HG02642 (cell line): ENCODE measurements at regions not wholly inside any gene's neighbourhood (a gene's known extent, or its start where the extent isn't known, plus 50 kb on each side); places are given as distances from the start of the nearest gene placed in this dataset.
"Not testable (repeated sequence)": the region's sequence is repeated elsewhere in the genome, so short reads cannot be mapped to it uniquely, and the experiment has no call there.

ENCODE experiments used
- ATAC-seq: cut with Tn5 transposase; IDR thresholded peaks from one replicate; pipeline ENCODE4 v1.9.1; 2021; ENCODE audit warnings: mild to moderate bottlenecking; ENCODE audit not compliant: unreplicated experiment, poor library complexity

- no peak for ATAC-seq
Observed at GRCh38 chr16:59048876-59049275, 314.8 kb upstream of the GOT2 start.

- no peak for ATAC-seq
Observed at GRCh38 chr16:59047114-59047513, 313.0 kb upstream of the GOT2 start.

- no peak for ATAC-seq
Observed at GRCh38 chr16:59046335-59046734, 312.2 kb upstream of the GOT2 start.

GRCh38 chr16:59045501-59045900 lies 311.4 kb upstream of the GOT2 start:
- ATAC-seq = no peak

- no peak for ATAC-seq
Observed at GRCh38 chr16:59044616-59045015, 310.5 kb upstream of the GOT2 start.

- no peak for ATAC-seq
Observed at GRCh38 chr16:59042301-59042700, 308.2 kb upstream of the GOT2 start.

- no peak for ATAC-seq
Observed at GRCh38 chr16:59039066-59039720, 305.1 kb upstream of the GOT2 start.

GRCh38 chr16:59030923-59031485 lies 296.9 kb upstream of the GOT2 start:
- ATAC-seq = no peak

- ATAC-seq = no peak
Observed at GRCh38 chr16:59021751-59022150, 287.6 kb upstream of the GOT2 start.

- ATAC-seq = no peak
Observed at GRCh38 chr16:59013930-59014329, 279.8 kb upstream of the GOT2 start.

GRCh38 chr16:58999762-59000161 lies 265.6 kb upstream of the GOT2 start:
- ATAC-seq = no peak

- not testable (repeated sequence) for ATAC-seq
Observed at GRCh38 chr16:58992755-58993154, 258.6 kb upstream of the GOT2 start.

GRCh38 chr16:58983181-58983965 lies 249.3 kb upstream of the GOT2 start:
- not testable (repeated sequence) for ATAC-seq

GRCh38 chr16:58970775-58971174 lies 236.7 kb upstream of the GOT2 start:
- peak; percentile 55 for ATAC-seq

GRCh38 chr16:58963479-58963878 lies 229.4 kb upstream of the GOT2 start:
- ATAC-seq = no peak

- ATAC-seq = no peak
Observed at GRCh38 chr16:58962811-58963210, 228.7 kb upstream of the GOT2 start.

GRCh38 chr16:58960484-58960883 lies 226.4 kb upstream of the GOT2 start:
- no peak for ATAC-seq

GRCh38 chr16:58960034-58960433 lies 225.9 kb upstream of the GOT2 start:
- ATAC-seq = no peak

- no peak for ATAC-seq
Observed at GRCh38 chr16:58958749-58959148, 224.6 kb upstream of the GOT2 start.

GRCh38 chr16:58948244-58948643 lies 214.1 kb upstream of the GOT2 start:
- ATAC-seq = no peak

- ATAC-seq = no peak
Observed at GRCh38 chr16:58940609-58941008, 206.5 kb upstream of the GOT2 start.

- no peak for ATAC-seq
Observed at GRCh38 chr16:58938811-58939210, 204.7 kb upstream of the GOT2 start.
